ENCODE measurements at regions not wholly inside any gene's neighbourhood (a gene's known extent, or its start where the extent isn't known, plus 50 kb on each side); places are given as distances from the start of the nearest gene placed in this dataset.

DNA sequence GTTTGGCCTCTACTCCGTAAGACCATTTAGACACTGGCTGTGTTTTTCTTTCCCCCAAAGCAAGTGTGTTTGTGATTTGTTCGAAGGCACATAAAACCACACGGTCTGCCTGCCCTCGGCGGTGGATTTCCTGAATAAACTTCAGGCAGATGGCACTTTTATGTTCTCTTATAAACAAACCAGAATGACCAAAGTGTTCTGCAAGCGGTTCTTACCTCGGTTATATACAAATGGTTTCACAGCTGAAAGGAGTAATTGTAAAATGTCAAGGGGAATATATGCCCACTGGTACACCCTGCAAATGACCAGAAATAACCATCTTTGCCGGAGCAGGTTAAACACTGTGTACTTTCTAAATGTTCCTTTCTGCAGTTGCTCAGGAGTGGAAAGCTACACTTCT, 1475.8 kb upstream of the TMEM132C start:
- no peak overlapping the region for H3K27ac Mint-ChIP-seq
- Histone ChIP-seq H3K27ac (no peak overlapping the region), H2AFZ (replicated peaks) (no peak overlapping the region), H3K4me1 (no peaks in the 10 kb centered on the region), H3K36me3 (no peaks in the 10 kb centered on the region), H3K9me3 (ENCODE audit: low read depth) (no peaks in the 10 kb centered on the region), H3K79me2 (ENCODE audit: low read depth) (no peaks in the 10 kb centered on the region), H3K4me2 (no peak overlapping the region), H3K4me3 (no peak overlapping the region), H3K9ac (no peak overlapping the region), H3F3A (ENCODE audit: low read depth) (no peaks in the 10 kb centered on the region), H4K20me1 (ENCODE audit: low read depth) (no peaks in the 10 kb centered on the region), H3K27me3 (no peaks in the 10 kb centered on the region)
- H3K4me1 Mint-ChIP-seq: no peaks in the 10 kb centered on the region
- no peaks in the 10 kb centered on the region for H3K36me3 Mint-ChIP-seq
- TF ChIP-seq, protein P1, sequence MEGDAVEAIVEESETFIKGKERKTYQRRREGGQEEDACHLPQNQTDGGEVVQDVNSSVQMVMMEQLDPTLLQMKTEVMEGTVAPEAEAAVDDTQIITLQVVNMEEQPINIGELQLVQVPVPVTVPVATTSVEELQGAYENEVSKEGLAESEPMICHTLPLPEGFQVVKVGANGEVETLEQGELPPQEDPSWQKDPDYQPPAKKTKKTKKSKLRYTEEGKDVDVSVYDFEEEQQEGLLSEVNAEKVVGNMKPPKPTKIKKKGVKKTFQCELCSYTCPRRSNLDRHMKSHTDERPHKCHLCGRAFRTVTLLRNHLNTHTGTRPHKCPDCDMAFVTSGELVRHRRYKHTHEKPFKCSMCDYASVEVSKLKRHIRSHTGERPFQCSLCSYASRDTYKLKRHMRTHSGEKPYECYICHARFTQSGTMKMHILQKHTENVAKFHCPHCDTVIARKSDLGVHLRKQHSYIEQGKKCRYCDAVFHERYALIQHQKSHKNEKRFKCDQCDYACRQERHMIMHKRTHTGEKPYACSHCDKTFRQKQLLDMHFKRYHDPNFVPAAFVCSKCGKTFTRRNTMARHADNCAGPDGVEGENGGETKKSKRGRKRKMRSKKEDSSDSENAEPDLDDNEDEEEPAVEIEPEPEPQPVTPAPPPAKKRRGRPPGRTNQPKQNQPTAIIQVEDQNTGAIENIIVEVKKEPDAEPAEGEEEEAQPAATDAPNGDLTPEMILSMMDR (IDR thresholded peaks at IDR 0.05): no peak
- TF ChIP-seq EZH2phosphoT487 (IDR thresholded peaks at IDR 0.05): no peak
- H3K9me3 Mint-ChIP-seq: no peaks in the 10 kb centered on the region
- no peaks in the 10 kb centered on the region for H3K27me3 Mint-ChIP-seq (ENCODE audit: insufficient read depth, low read depth)
- no peak for DNase-seq (ENCODE audit: low spot score)
- no peak overlapping the region for H3K4me3 Mint-ChIP-seq

DNA sequence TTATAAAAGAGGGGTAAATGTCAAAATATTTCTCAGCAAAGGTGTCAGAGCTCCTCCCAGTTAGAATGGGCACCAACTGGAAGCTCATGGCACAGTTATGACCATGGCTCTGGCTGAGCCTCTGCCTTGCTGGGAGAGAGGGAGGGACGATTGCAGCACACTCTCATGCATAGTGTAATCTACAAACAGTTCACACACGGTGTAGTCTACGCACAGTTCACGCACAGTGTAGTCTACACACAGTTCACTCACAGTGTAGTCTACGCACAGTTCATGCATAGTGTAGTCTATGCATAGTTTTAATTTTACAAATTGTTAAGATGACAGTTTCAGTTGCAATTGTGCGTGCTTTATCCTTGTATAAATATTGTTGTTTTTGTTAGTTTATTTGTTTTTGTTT, 1474.6 kb upstream of the TMEM132C start:
- H3K79me2 ChIP-seq (ENCODE audit: low read depth): no peaks in the 10 kb centered on the region
- no peak overlapping the region for H3K27ac ChIP-seq
- no peak overlapping the region for H3K4me2 ChIP-seq
- no peak overlapping the region for H2AFZ ChIP-seq (replicated peaks)
- H3K4me3 ChIP-seq: no peak overlapping the region
- H3K27me3 ChIP-seq: no peaks in the 10 kb centered on the region
- H3K4me1 ChIP-seq: no peaks in the 10 kb centered on the region
- H4K20me1 ChIP-seq (ENCODE audit: low read depth): no peaks in the 10 kb centered on the region
- H3K9me3 ChIP-seq (ENCODE audit: low read depth): no peaks in the 10 kb centered on the region
- Mint-ChIP-seq H3K36me3 (no peaks in the 10 kb centered on the region), H3K27ac (no peak overlapping the region), H3K4me1 (no peaks in the 10 kb centered on the region), H3K27me3 (ENCODE audit: insufficient read depth, low read depth) (no peaks in the 10 kb centered on the region), H3K9me3 (no peaks in the 10 kb centered on the region), H3K4me3 (no peak overlapping the region)
- TF ChIP-seq EZH2phosphoT487 (IDR thresholded peaks at IDR 0.05) (no peak), EZH2 (IDR thresholded peaks at IDR 0.05) (no peak)
- TF ChIP-seq, protein P1 (IDR thresholded peaks at IDR 0.05): no peak
- no peaks in the 10 kb centered on the region for H3K36me3 ChIP-seq
- H3F3A ChIP-seq (ENCODE audit: low read depth): no peaks in the 10 kb centered on the region
- no peak for DNase-seq (ENCODE audit: low spot score)
- H3K9ac ChIP-seq: no peak overlapping the region

DNA sequence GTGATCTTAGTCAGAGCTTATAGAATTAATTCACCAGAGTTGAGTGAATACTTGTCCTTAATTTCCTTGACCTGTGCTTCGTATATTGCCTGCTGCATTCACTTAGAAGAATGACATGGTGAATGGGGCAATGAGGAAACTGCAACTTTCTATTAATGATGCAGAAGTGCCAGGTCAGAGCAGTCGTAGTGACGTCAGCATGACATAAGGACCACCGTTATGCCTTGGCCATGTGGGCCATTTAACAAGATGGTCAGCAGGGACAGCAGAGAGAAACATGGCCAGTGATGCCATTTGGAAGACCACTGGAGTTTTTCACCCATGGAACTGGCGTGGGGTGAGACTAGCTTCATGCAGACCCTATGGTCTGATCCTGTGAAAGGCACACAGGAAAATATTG, 1469.4 kb upstream of the TMEM132C start:
- TF ChIP-seq EZH2 (IDR thresholded peaks at IDR 0.05) (no peak), EZH2phosphoT487 (IDR thresholded peaks at IDR 0.05) (no peak)
- TF ChIP-seq, protein P1 (IDR thresholded peaks at IDR 0.05): no peak
- no peaks in the 10 kb centered on the region for H3K9me3 Mint-ChIP-seq
- H3K27ac Mint-ChIP-seq: no peak overlapping the region
- H3K4me2 ChIP-seq: no peak overlapping the region
- H3K4me1 Mint-ChIP-seq: no peaks in the 10 kb centered on the region
- H3K4me1 ChIP-seq: no peaks in the 10 kb centered on the region
- H3K4me3 Mint-ChIP-seq: no peak overlapping the region
- H3K36me3 ChIP-seq: no peaks in the 10 kb centered on the region
- H2AFZ ChIP-seq (replicated peaks): no peak overlapping the region
- H3K27ac ChIP-seq: no peak overlapping the region
- H3K36me3 Mint-ChIP-seq: no peaks in the 10 kb centered on the region
- H3K27me3 ChIP-seq: no peaks in the 10 kb centered on the region
- peaks cover 2% of the 10 kb centered on the region for H3K27me3 Mint-ChIP-seq (ENCODE audit: insufficient read depth, low read depth)
- H3K4me3 ChIP-seq: no peak overlapping the region
- H3K9me3 ChIP-seq (ENCODE audit: low read depth): no peaks in the 10 kb centered on the region
- no peaks in the 10 kb centered on the region for H3K79me2 ChIP-seq (ENCODE audit: low read depth)
- DNase-seq (ENCODE audit: low spot score): no peak
- H3K9ac ChIP-seq: no peak overlapping the region
- H4K20me1 ChIP-seq (ENCODE audit: low read depth): no peaks in the 10 kb centered on the region
- H3F3A ChIP-seq (ENCODE audit: low read depth): no peaks in the 10 kb centered on the region

DNA sequence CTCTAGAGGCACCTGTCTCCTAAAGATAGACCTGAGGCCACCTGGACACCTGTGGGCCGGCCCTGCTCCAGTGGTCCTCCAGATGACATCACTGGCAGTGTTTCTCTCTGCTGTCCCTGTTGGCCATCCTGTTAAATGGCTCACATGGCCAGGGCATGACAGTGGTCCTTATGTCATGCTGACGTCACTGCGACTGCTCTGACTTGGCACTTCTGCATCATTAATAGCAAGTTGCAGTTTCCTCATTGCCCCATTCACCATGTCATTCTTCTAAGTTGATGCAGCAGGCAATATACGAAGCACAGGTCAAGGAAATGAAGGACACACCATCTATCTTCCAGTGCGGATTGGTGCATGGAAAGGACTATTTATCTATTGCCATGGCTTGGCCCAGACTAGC, 1468.5 kb upstream of the TMEM132C start:
- Histone ChIP-seq H3K4me2 (no peak overlapping the region), H3K4me3 (no peak overlapping the region), H2AFZ (replicated peaks) (no peak overlapping the region), H3K36me3 (no peaks in the 10 kb centered on the region), H3K79me2 (ENCODE audit: low read depth) (no peaks in the 10 kb centered on the region), H3K27me3 (no peaks in the 10 kb centered on the region), H3K9me3 (ENCODE audit: low read depth) (no peaks in the 10 kb centered on the region), H4K20me1 (ENCODE audit: low read depth) (no peaks in the 10 kb centered on the region), H3K4me1 (no peaks in the 10 kb centered on the region), H3K9ac (no peak overlapping the region), H3F3A (ENCODE audit: low read depth) (no peaks in the 10 kb centered on the region), H3K27ac (no peak overlapping the region)
- Mint-ChIP-seq H3K27ac (peak overlapping the region; percentile 60), H3K27me3 (ENCODE audit: insufficient read depth, low read depth) (peaks cover 2% of the 10 kb centered on the region), H3K4me3 (no peak overlapping the region), H3K36me3 (no peaks in the 10 kb centered on the region), H3K9me3 (no peaks in the 10 kb centered on the region), H3K4me1 (no peaks in the 10 kb centered on the region)
- TF ChIP-seq EZH2phosphoT487 (IDR thresholded peaks at IDR 0.05) (no peak), EZH2 (IDR thresholded peaks at IDR 0.05) (no peak)
- TF ChIP-seq, protein P1 (IDR thresholded peaks at IDR 0.05): no peak
- no peak for DNase-seq (ENCODE audit: low spot score)
